ENCODE measurements at regions not wholly inside any gene's neighbourhood (a gene's known extent, or its start where the extent isn't known, plus 50 kb on each side); places are given as distances from the start of the nearest gene placed in this dataset.
A peak's percentile ranks its signal among the peaks of the same experiment; 100 is the strongest.

GRCh38 chr5:84477485-84477884 is 92.8 kb upstream of the EDIL3 start:
- no peak for TF ChIP-seq CTCF (IDR thresholded peaks at IDR 0.05; ENCODE audit: poor library complexity, severe bottlenecking)
- no peak overlapping the region for H3K27ac ChIP-seq (ENCODE audit: poor library complexity, severe bottlenecking)
- H3K36me3 ChIP-seq (ENCODE audit: low read depth) = no peaks in the 10 kb centered on the region
- H3K4me3 ChIP-seq (ENCODE audit: severe bottlenecking) = no peak overlapping the region
- no peaks in the 10 kb centered on the region for H3K9me3 ChIP-seq (ENCODE audit: severe bottlenecking)
- H3K27me3 ChIP-seq (ENCODE audit: insufficient read depth, poor library complexity, severe bottlenecking) = no peaks in the 10 kb centered on the region
- ATAC-seq (ENCODE audit: low read depth) = no peak
- no peak for DNase-seq (ENCODE audit: low spot score)
- H3K4me1 ChIP-seq (ENCODE audit: insufficient read depth, poor library complexity, severe bottlenecking) = no peaks in the 10 kb centered on the region

GRCh38 chr5:84474126-84474525 is 89.4 kb upstream of the EDIL3 start:
- ATAC-seq (ENCODE audit: low read depth) = no peak
- no peak for TF ChIP-seq CTCF (IDR thresholded peaks at IDR 0.05; ENCODE audit: poor library complexity, severe bottlenecking)
- H3K9me3 ChIP-seq (ENCODE audit: severe bottlenecking) = no peaks in the 10 kb centered on the region

GRCh38 chr5:84453405-84453804 is 68.7 kb upstream of the EDIL3 start:
- Histone ChIP-seq H3K36me3 (ENCODE audit: low read depth) (no peaks in the 10 kb centered on the region), H3K27me3 (ENCODE audit: insufficient read depth, poor library complexity, severe bottlenecking) (peaks cover 8% of the 10 kb centered on the region), H3K4me1 (ENCODE audit: insufficient read depth, poor library complexity, severe bottlenecking) (no peaks in the 10 kb centered on the region), H3K27ac (ENCODE audit: poor library complexity, severe bottlenecking) (no peak overlapping the region), H3K9me3 (ENCODE audit: severe bottlenecking) (no peaks in the 10 kb centered on the region), H3K4me3 (ENCODE audit: severe bottlenecking) (no peak overlapping the region)
- no peak for DNase-seq (ENCODE audit: low spot score)
- no peak for ATAC-seq (ENCODE audit: low read depth)
- TF ChIP-seq CTCF (IDR thresholded peaks at IDR 0.05; ENCODE audit: poor library complexity, severe bottlenecking) = no peak

More at GRCh38 chr5:84474126-84474525, 89.4 kb upstream of the EDIL3 start:
- no peaks in the 10 kb centered on the region for H3K27me3 ChIP-seq (ENCODE audit: insufficient read depth, poor library complexity, severe bottlenecking)
- no peak overlapping the region for H3K4me3 ChIP-seq (ENCODE audit: severe bottlenecking)
- H3K4me1 ChIP-seq (ENCODE audit: insufficient read depth, poor library complexity, severe bottlenecking) = no peaks in the 10 kb centered on the region
- no peaks in the 10 kb centered on the region for H3K36me3 ChIP-seq (ENCODE audit: low read depth)
- DNase-seq (ENCODE audit: low spot score) = no peak
- no peak overlapping the region for H3K27ac ChIP-seq (ENCODE audit: poor library complexity, severe bottlenecking)

- H3K9me3 ChIP-seq (ENCODE audit: severe bottlenecking) = no peaks in the 10 kb centered on the region
- no peaks in the 10 kb centered on the region for H3K27me3 ChIP-seq (ENCODE audit: insufficient read depth, poor library complexity, severe bottlenecking)
- H3K4me1 ChIP-seq (ENCODE audit: insufficient read depth, poor library complexity, severe bottlenecking) = no peaks in the 10 kb centered on the region
- peak; percentile 76 for TF ChIP-seq CTCF (IDR thresholded peaks at IDR 0.05; ENCODE audit: poor library complexity, severe bottlenecking)
- H3K36me3 ChIP-seq (ENCODE audit: low read depth) = no peaks in the 10 kb centered on the region
- H3K4me3 ChIP-seq (ENCODE audit: severe bottlenecking) = no peak overlapping the region
- peak; percentile 61; the same call in 1 of the 3 replicates for ATAC-seq (ENCODE audit: low read depth)
- no peak overlapping the region for H3K27ac ChIP-seq (ENCODE audit: poor library complexity, severe bottlenecking)
- DNase-seq (ENCODE audit: low spot score) = no peak
These were observed 66.1 kb upstream of the EDIL3 start for GRCh38 chr5:84450617-84451414.

- peak; percentile 44; the same call in 2 of the 3 replicates for ATAC-seq (ENCODE audit: low read depth)
- no peak overlapping the region for H3K4me3 ChIP-seq (ENCODE audit: severe bottlenecking)
These were observed 60.5 kb upstream of the EDIL3 start for GRCh38 chr5:84445049-84445685.

More at GRCh38 chr5:84445049-84445685, 60.5 kb upstream of the EDIL3 start:
- H3K27ac ChIP-seq (ENCODE audit: poor library complexity, severe bottlenecking) = no peak overlapping the region
- peaks cover 4% of the 10 kb centered on the region for H3K9me3 ChIP-seq (ENCODE audit: severe bottlenecking)
- H3K36me3 ChIP-seq (ENCODE audit: low read depth) = no peaks in the 10 kb centered on the region
- peaks cover 4% of the 10 kb centered on the region for H3K27me3 ChIP-seq (ENCODE audit: insufficient read depth, poor library complexity, severe bottlenecking)
- no peaks in the 10 kb centered on the region for H3K4me1 ChIP-seq (ENCODE audit: insufficient read depth, poor library complexity, severe bottlenecking)
- no peak for TF ChIP-seq CTCF (IDR thresholded peaks at IDR 0.05; ENCODE audit: poor library complexity, severe bottlenecking)
- DNase-seq (ENCODE audit: low spot score) = no peak
